ENCODE measurements at regions not wholly inside any gene's neighbourhood (a gene's known extent, or its start where the extent isn't known, plus 50 kb on each side); places are given as distances from the start of the nearest gene placed in this dataset.
"Not testable (repeated sequence)": the region's sequence is repeated elsewhere in the genome, so short reads cannot be mapped to it uniquely, and the experiment has no call there.

DNA sequence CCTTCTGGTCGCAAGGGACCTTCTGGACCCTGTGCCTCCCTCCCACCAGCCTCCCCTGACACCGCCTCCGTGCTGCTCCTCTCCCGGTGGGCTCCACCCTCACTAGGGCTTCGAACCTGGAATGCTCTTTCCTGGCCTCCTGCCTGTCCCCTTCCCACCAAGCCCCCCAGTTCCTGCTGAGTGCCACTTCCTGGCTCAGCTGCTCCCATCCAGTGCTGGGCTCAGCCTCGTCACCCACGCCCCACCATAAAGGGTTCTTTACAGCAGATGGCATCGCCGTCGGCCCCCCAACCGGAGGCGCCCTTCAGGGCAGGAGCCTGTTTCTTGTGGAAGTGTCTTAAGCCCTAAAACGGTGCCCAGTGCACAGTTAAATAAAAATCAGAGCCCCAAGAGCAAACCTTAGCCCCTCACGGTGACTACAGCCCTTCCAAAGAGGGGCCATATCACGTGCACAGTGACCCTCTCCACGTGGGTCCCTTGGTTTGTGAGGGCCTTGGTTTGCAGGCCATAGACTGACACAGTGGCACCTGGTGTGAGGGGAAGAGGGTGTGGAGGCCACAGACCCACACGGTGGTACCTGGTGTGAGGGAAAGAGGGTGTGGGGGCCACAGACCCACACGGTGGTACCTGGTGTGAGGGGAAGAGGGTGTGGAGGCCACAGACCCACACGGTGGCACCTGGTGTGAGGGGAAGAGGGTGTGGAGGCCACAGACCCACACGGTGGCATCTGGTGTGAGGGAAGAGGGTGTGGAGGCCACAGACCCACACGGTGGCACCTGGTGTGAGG, 111.4 kb downstream of the METRNL start:
- no peak for DNase-seq (ENCODE audit: low read depth in 2 of 2)

DNA sequence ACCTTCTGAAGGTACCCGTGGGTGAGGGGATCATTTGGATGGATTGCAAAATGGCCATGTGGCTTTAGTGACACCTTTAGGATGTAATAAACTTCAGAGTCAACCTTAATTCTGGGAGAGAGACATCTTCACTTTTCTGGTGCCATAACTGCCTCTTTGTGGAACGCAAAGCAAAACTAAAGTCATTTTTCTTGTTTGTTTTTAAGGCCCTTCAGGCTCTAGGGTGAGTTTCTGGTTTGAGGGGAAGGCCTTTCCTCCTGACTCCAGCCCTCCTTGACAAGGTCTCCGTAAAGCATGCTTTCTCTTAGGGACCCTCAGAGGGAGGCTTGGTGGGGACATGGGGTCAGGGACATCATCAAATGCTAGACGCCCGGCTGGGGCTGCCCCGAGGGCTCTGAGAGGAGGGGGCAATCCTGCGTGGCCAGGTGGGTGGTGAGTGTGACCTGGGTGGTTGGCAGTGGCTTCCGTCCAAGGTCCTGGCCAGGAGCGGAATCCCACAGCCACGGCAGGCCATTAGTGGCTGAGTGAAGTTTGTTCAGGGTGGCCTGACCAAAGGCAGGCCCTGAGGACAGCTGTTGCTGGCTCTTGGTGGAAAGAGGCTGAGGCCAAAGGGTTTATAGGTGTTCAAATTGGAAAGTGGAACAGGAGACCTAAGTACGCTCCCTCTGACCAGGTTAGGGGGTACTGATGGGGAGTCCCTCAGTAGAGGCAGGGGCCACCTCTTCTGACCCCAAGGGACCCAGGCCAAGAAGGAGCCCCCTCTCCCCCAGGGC, 112.2 kb downstream of the METRNL start:
- DNase-seq (ENCODE audit: low read depth in 2 of 2) = no peak

DNA sequence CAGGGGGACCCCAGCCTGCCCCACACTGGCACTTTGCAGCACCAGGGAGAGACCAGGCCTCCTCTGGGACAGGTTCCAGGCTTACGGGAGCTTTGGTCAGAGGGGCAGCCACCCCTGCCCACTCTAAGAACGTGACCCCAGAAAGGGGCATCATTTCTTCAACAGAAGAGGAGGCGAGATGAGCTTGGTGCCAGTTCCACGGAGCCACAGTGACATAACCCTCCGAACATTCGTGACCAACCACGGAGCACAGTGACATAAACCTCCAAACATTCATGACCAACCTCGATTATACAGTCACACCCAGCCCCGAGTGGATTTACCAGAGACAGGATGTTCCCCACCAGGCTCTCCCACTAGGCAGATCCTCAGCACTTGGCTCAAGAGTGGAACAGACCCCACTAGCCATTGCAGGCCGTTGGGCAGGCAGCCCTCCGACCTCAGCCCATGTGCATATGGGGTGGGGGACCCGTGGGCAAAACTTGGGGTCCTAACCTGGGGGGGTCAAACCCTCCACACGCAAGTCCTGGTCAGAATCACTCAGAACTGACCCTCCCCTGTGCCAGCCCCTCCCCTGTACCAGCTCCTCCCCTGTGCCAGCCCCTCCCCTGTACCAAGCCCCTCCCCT, 112.9 kb downstream of the METRNL start:
- DNase-seq (ENCODE audit: low read depth in 2 of 2) = no peak

DNA sequence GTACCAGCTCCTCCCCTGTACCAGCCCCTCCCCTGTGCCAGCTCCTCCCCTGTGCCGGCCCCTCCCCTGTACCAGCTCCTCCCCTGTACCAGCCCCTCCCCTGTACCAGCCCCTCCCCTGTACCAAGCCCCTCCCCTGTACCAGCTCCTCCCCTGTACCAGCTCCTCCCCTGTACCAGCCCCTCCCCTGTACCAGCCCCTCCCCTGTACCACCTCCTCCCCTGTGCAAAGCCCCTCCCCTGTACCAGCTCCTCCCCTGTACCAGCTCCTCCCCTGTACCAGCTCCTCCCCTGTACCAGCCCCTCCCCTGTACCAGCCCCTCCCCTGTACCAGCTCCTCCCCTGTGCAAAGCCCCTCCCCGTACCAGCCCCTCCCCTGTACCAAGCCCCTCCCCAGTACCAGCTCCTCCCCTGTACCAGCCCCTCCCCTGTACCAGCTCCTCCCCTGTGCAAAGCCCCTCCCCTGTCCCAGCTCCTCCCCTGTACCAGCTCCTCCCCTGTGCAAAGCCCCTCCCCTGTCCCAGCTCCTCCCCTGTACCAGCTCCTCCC, 113.5 kb downstream of the METRNL start:
- DNase-seq (ENCODE audit: low read depth in 2 of 2) = not testable (repeated sequence)

DNA sequence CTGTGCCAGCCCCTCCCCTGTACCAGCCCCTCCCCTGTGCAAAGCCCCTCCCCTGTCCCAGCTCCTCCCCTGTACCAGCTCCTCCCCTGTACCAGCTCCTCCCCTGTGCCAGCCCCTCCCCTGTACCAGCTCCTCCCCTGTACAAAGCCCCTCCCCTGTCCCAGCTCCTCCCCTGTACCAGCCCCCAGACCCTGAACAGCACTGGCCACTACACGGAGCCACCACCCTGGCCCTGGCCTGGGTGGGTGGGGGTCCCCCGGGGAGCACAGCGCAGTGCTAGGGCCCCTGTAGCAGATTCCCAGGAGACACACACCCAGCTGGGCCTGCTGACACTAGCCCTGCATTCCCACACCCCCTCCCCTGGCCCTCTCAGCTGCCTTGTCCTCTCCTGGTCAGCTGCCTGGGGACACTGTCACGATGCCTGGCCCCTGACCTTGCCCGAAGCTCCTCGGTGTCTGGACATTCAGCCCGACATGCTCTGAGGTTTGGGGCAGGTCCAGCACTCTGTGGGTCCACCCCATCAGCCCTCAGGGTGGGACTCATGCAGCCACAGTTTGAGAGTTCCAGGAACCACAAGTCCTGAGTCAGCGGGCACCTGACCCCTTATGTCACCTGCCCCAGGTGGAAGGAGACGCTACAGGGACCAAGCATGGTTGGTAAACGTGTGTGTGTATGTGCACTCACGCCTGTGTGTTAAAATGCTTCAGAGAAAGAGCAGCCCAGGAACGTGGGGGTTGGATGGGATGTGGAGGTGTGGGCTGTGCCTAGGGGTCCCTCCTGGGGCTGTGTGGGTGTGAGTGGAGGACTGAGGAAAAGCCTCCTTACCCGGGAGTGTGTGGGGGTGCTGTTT, 114.2 kb downstream of the METRNL start:
- no peak for DNase-seq (ENCODE audit: low read depth in 2 of 2)

DNA sequence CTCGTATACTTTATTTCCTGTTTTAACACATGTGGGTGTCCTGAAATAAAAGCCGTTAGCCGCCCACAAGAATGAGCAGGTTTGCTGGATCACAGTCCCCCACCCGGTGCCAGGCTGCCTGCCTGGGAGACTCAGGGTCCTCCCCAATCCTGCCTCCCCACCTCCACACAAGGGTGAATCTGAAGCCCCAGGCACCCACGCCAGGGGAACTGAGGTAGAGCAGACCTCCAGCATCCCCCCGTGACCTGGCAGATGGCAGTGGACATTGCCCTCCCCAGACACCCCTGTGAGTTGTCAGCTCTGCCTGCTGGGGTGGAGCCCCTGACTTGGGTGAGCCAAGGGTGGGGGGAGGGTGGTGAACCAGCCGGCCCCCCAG, 114.8 kb downstream of the METRNL start:
- no peak for DNase-seq (ENCODE audit: low read depth in 2 of 2)

DNA sequence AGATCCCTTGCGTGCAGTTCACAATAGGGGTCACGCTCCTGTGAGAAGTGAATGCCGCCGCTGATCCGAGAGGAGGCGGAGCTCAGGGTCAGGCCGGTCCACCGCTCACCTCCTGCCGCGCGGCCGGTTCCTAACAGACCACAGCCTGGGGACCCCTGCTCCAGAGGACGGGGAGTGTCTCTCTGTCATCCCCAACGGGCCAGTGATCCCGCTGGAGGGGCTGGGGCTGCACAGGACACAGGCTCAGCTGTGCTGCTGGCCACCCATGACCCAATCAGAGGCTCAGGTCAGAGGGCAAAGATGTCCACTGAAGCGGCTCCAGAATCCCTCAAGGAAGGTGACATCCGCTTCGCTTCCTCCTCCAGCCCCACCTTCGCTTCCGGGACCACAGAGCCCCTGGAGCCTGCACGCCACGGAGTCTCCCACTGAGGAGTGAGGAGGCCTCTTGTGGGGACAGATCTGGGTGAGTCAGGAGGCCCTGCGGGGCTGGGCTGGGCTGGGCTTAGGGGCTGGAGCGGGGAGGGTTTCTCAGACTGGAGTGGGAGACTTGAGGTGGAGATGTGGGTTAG, 115.4 kb downstream of the METRNL start:
- DNase-seq (ENCODE audit: low read depth in 2 of 2) = no peak

- DNase-seq (ENCODE audit: low read depth in 2 of 2) = no peak
Measured at GRCh38 chr17:83195330-83196023, 116.1 kb downstream of the METRNL start.

DNA sequence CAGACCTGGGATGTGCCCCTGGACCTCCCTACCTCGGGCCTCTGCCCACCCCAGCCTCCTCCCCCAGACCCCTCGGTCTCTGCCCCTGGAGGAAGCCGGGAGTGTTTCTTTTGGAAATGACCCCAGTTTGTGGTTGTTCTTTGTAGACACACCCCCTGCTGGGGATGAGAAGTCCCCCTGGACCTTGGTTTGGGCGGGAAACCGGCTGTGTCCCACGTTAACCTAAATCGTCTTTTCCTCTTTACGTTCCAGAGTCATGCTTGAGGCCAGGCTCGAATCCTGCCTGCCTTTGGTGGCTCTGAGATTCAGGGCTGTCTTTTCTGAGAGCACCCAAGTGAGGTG, 116.6 kb downstream of the METRNL start:
- no peak for DNase-seq (ENCODE audit: low read depth in 2 of 2)

DNA sequence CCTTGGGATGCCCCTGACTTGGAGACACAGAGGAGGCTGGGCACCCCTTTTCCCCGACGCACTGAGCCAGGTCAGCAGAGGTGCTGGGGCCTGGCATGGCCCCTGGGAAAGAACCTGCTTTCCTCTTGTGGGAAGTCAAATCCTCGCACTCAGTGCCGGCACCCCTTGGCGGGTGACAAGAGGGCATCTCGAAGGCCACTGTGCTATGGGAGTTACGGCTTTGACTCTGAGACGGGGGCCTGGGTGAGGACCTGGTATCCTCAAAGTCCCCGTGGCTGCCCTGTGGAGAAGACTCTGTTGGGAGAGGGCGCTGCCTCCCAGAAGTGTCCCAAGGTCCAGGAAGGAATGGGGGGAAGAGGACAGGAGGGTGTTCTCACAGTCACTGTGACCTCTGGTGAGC, 117.0 kb downstream of the METRNL start:
- DNase-seq (ENCODE audit: low read depth in 2 of 2) = no peak

GRCh38 chr17:83196973-83197880, 117.8 kb downstream of the METRNL start:
- DNase-seq (ENCODE audit: low read depth in 2 of 2) = no peak

- no peak for DNase-seq (ENCODE audit: low read depth in 2 of 2)
Measured at GRCh38 chr17:83198366-83199341, 119.2 kb downstream of the METRNL start.

DNA sequence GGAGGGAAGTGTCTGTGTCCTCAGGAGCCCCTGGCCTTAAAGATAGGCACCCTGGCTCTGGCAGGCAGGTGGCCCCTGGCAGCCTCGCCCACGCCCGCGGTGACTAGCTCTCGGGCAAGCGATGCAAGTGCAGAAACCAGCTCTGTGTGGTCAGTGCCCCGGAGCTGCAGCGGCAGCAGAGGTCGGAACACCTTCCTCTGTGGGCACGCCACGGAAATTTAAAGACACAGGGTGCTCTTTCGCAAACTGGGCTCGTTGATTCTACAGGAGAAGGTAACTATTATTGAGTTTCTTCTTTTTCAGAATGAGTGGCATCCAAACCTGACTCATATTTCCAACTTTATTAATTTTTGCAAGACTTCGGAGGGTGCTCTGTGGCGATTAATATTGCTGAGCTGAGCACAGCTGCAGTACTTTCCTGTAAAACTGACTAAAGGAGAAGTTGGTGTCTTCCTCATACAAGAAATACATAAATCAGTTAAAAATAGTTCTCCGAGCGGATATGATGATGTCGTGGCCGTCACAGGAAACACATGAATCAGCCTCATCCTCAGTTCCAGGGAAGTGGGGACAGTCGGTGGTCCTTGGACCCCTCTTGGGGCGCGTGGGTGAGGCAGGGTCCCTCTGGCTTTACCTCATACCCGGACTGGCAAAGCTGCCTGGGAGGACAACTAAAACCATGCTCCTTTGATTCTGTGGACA, 120.2 kb downstream of the METRNL start:
- peak in 1 of 2 donors; percentile 31 for DNase-seq (ENCODE audit: low read depth in 2 of 2)

- peak; percentile 33 to 48 for DNase-seq (ENCODE audit: low read depth in 2 of 2)
Measured at GRCh38 chr17:83200231-83200699, 120.9 kb downstream of the METRNL start.

- no peak for DNase-seq (ENCODE audit: low read depth in 2 of 2)
Measured at GRCh38 chr17:83200751-83201150, 121.3 kb downstream of the METRNL start.

- no peak for DNase-seq (ENCODE audit: low read depth in 2 of 2)
Measured at GRCh38 chr17:83201206-83202001, 122.0 kb downstream of the METRNL start.
